ENCODE measurements at regions not wholly inside any gene's neighbourhood (a gene's known extent, or its start where the extent isn't known, plus 50 kb on each side); places are given as distances from the start of the nearest gene placed in this dataset.

DNA sequence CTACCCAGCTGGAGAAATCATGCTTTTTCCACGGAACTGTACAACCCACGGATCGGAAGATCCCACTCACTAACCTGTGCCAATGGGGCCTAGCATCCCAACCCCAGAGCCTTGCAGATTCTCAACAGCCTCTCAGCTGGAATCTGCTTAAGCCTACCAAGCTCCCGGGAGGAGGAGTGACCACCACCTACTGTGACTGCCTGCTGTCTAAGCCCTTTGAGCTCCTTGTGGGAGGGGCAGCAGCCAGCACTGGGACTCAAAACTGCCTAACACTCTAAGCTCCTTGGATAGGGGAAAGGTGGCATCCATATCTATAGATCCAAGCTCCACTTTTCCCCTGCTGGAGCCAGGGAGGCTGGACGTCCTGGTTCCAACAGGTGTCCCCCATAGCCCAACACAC, 254.4 kb upstream of the CNTNAP2 start:
- no peak for DNase-seq
- no peaks in the 10 kb centered on the region for H3K27me3 ChIP-seq (ENCODE audit: control insufficient read depth in 2 of 2, insufficient read depth in 2 of 2, low read length in 2 of 2)
- H2AFZ ChIP-seq (ENCODE audit: insufficient read depth, low read depth, low read length, poor library complexity, severe bottlenecking) = no peak overlapping the region
- no peak overlapping the region for H3K27ac Mint-ChIP-seq
- H3K9ac ChIP-seq (ENCODE audit: insufficient read depth, low read length, poor library complexity, severe bottlenecking) = no peak overlapping the region
- H3K4me3 ChIP-seq (replicated peaks in 1 of 3; ENCODE audit: low read depth in 2 of 3, low read length in 3 of 3) = no peak overlapping the region
- H3K4me1 ChIP-seq (ENCODE audit: control insufficient read depth in 1 of 2, insufficient read depth in 2 of 2, low read length in 2 of 2) = no peaks in the 10 kb centered on the region
- no peaks in the 10 kb centered on the region for H4K20me1 ChIP-seq (ENCODE audit: insufficient read depth, low read length)
- H3K36me3 ChIP-seq (replicated peaks in 1 of 2; ENCODE audit: control insufficient read depth in 1 of 2, insufficient read depth in 2 of 2, low read length in 2 of 2) = no peaks in the 10 kb centered on the region
- no peak overlapping the region for H3K4me3 Mint-ChIP-seq
- TF ChIP-seq CTCF (IDR thresholded peaks at IDR 0.05) = no peak
- H3K79me2 ChIP-seq (ENCODE audit: insufficient read depth, low read length) = no peaks in the 10 kb centered on the region
- H3K9me3 ChIP-seq (replicated peaks in 1 of 2; ENCODE audit: control insufficient read depth in 1 of 2, insufficient read depth in 1 of 2, low read length in 2 of 2) = peaks cover 9 to 19% of the 10 kb centered on the region in 2 donors
- no peaks in the 10 kb centered on the region for H3K4me1 Mint-ChIP-seq
- WGBS (ENCODE audit: insufficient coverage) = 95% methylated on average over 4 of the region's 5 CpGs
- no peak overlapping the region for H3K4me2 ChIP-seq (replicated peaks; ENCODE audit: extremely low read depth, low read length, poor library complexity, severe bottlenecking)
- no peaks in the 10 kb centered on the region for H3K36me3 Mint-ChIP-seq
- intact Hi-C loops (cut with micrococcal nuclease) = no loop called here
- H3K27me3 Mint-ChIP-seq (ENCODE audit: low read depth in 3 of 3) = no peaks in the 10 kb centered on the region
- H3K9me3 Mint-ChIP-seq = peaks cover 2 to 16% (median 7%) of the 10 kb centered on the region in 7 donors
- no peak overlapping the region for H3K27ac ChIP-seq (ENCODE audit: low read depth in 1 of 2, low read length in 2 of 2)

- no peak for TF ChIP-seq CTCF (IDR thresholded peaks at IDR 0.05)
- Mint-ChIP-seq H3K36me3 (no peaks in the 10 kb centered on the region), H3K27me3 (ENCODE audit: low read depth in 3 of 3) (no peaks in the 10 kb centered on the region), H3K9me3 (peaks cover 0 to 19% (median 5%) of the 10 kb centered on the region in 7 donors), H3K27ac (no peak overlapping the region), H3K4me3 (no peak overlapping the region), H3K4me1 (no peaks in the 10 kb centered on the region)
- intact Hi-C loops (cut with micrococcal nuclease) = no loop called here
- H3K36me3 ChIP-seq (replicated peaks in 1 of 2; ENCODE audit: control insufficient read depth in 1 of 2, insufficient read depth in 2 of 2, low read length in 2 of 2) = no peaks in the 10 kb centered on the region
- no peak overlapping the region for H2AFZ ChIP-seq (ENCODE audit: insufficient read depth, low read depth, low read length, poor library complexity, severe bottlenecking)
- H3K9ac ChIP-seq (ENCODE audit: insufficient read depth, low read length, poor library complexity, severe bottlenecking) = no peak overlapping the region
- no peak for DNase-seq
- H3K4me1 ChIP-seq (ENCODE audit: control insufficient read depth in 1 of 2, insufficient read depth in 2 of 2, low read length in 2 of 2) = no peaks in the 10 kb centered on the region
- no CpG with 5 or more reads among the region's 1 CpG for WGBS (ENCODE audit: insufficient coverage)
- no peak overlapping the region for H3K4me2 ChIP-seq (replicated peaks; ENCODE audit: extremely low read depth, low read length, poor library complexity, severe bottlenecking)
- H3K27me3 ChIP-seq (ENCODE audit: control insufficient read depth in 2 of 2, insufficient read depth in 2 of 2, low read length in 2 of 2) = no peaks in the 10 kb centered on the region
- no peaks in the 10 kb centered on the region for H3K79me2 ChIP-seq (ENCODE audit: insufficient read depth, low read length)
- no peaks in the 10 kb centered on the region for H4K20me1 ChIP-seq (ENCODE audit: insufficient read depth, low read length)
- H3K27ac ChIP-seq (ENCODE audit: low read depth in 1 of 2, low read length in 2 of 2) = no peak overlapping the region
- H3K4me3 ChIP-seq (replicated peaks in 1 of 3; ENCODE audit: low read depth in 2 of 3, low read length in 3 of 3) = no peak overlapping the region
- H3K9me3 ChIP-seq (replicated peaks in 1 of 2; ENCODE audit: control insufficient read depth in 1 of 2, insufficient read depth in 1 of 2, low read length in 2 of 2) = peaks cover 12 to 19% of the 10 kb centered on the region in 2 donors
Observed at GRCh38 chr7:145860809-145861208, 255.8 kb upstream of the CNTNAP2 start.
